ENCODE measurements at regions not wholly inside any gene's neighbourhood (a gene's known extent, or its start where the extent isn't known, plus 50 kb on each side); places are given as distances from the start of the nearest gene placed in this dataset.

GRCh38 chr15:62777671-62778070, 264.9 kb upstream of the TPM1 start:
- Histone ChIP-seq H3K27ac (ENCODE audit: low read depth, low read length) (no peak overlapping the region), H3K4me3 (ENCODE audit: low read depth, low read length) (no peak overlapping the region), H3K9me3 (ENCODE audit: control insufficient read depth, insufficient read depth, low read length) (no peaks in the 10 kb centered on the region), H3K27me3 (ENCODE audit: control insufficient read depth, insufficient read depth, low read length) (no peaks in the 10 kb centered on the region)
- no peak for TF ChIP-seq CTCF (IDR thresholded peaks at IDR 0.05; ENCODE audit: low read depth, low read length)
- POLR2A ChIA-PET: no interaction called here
- DNase-seq (ENCODE audit: low read depth, low spot score): no peak
- CTCF ChIA-PET: no interaction called here

- Histone ChIP-seq H3K9me3 (ENCODE audit: control insufficient read depth, insufficient read depth, low read length) (no peaks in the 10 kb centered on the region), H3K4me3 (ENCODE audit: low read depth, low read length) (no peak overlapping the region), H3K27me3 (ENCODE audit: control insufficient read depth, insufficient read depth, low read length) (no peaks in the 10 kb centered on the region), H3K27ac (ENCODE audit: low read depth, low read length) (no peak overlapping the region)
- ChIA-PET POLR2A (interaction anchor here (0.9 kb wide), 1 partner anchor 263 kb away, joined by 3 read pairs; the partner anchor contains the start of gene TPM1), CTCF (interaction anchor here (0.9 to 1.5 kb wide), 3 partner anchors 24 to 268 kb away, joined by 3 to 4 read pairs (median 4); no protein-coding TSS in a partner anchor)
- no peak for TF ChIP-seq CTCF (IDR thresholded peaks at IDR 0.05; ENCODE audit: low read depth, low read length)
- DNase-seq (ENCODE audit: low read depth, low spot score): no peak
These were observed 263.3 kb upstream of the TPM1 start for GRCh38 chr15:62779036-62779770.

GRCh38 chr15:62779899-62780298, 262.6 kb upstream of the TPM1 start:
- no peak for TF ChIP-seq CTCF (IDR thresholded peaks at IDR 0.05; ENCODE audit: low read depth, low read length)
- H3K4me3 ChIP-seq (ENCODE audit: low read depth, low read length): no peak overlapping the region
- DNase-seq (ENCODE audit: low read depth, low spot score): no peak
- CTCF ChIA-PET: interaction anchor here (0.9 kb wide), 1 partner anchor 268 kb away, joined by 3 read pairs; no protein-coding TSS in a partner anchor
- H3K9me3 ChIP-seq (ENCODE audit: control insufficient read depth, insufficient read depth, low read length): no peaks in the 10 kb centered on the region
- H3K27ac ChIP-seq (ENCODE audit: low read depth, low read length): no peak overlapping the region
- H3K27me3 ChIP-seq (ENCODE audit: control insufficient read depth, insufficient read depth, low read length): no peaks in the 10 kb centered on the region
- POLR2A ChIA-PET: no interaction called here

- H3K4me3 ChIP-seq (ENCODE audit: low read depth, low read length): no peak overlapping the region
- H3K27me3 ChIP-seq (ENCODE audit: control insufficient read depth, insufficient read depth, low read length): no peaks in the 10 kb centered on the region
- H3K9me3 ChIP-seq (ENCODE audit: control insufficient read depth, insufficient read depth, low read length): no peaks in the 10 kb centered on the region
- H3K27ac ChIP-seq (ENCODE audit: low read depth, low read length): no peak overlapping the region
- POLR2A ChIA-PET: no interaction called here
- DNase-seq (ENCODE audit: low read depth, low spot score): no peak
- CTCF ChIA-PET: interaction anchor here (0.8 kb wide), 1 partner anchor 313 kb away, joined by 3 read pairs; no protein-coding TSS in a partner anchor
- no peak for TF ChIP-seq CTCF (IDR thresholded peaks at IDR 0.05; ENCODE audit: low read depth, low read length)
These were observed 261.5 kb upstream of the TPM1 start for GRCh38 chr15:62781081-62781497.

All from AG04450 (cell line).